Endothelial cell of umbilical vein (primary cell): ENCODE measurements at regions not wholly inside any gene's neighbourhood (a gene's known extent, or its start where the extent isn't known, plus 50 kb on each side); places are given as distances from the start of the nearest gene placed in this dataset.

Experiments used
- CTCF ChIP-seq, 2 donors: IDR thresholded peaks; 1 replicate in 1 of 2; 2 replicates in 1 of 2; pipeline ENCODE4 v1.5.1; 2011; ENCODE audit warnings: low read length in 2 of 2, mild to moderate bottlenecking in 2 of 2, moderate library complexity in 2 of 2, control low read depth in 1 of 2, inconsistent platforms in 1 of 2, low read depth in 1 of 2; ENCODE audit not compliant: insufficient read depth in 1 of 2; ENCODE audit errors: extremely low read depth in 1 of 2
- EZH2 ChIP-seq: IDR thresholded peaks from 2 replicates; pipeline ENCODE4 v1.6.1; 2012; ENCODE audit warnings: borderline replicate concordance, low read depth, mild to moderate bottlenecking, moderate library complexity, low read length, inconsistent platforms; ENCODE audit not compliant: severe bottlenecking
- JUN ChIP-seq: IDR thresholded peaks from 2 replicates; pipeline ENCODE4 v1.6.1; 2011; ENCODE audit warnings: borderline replicate concordance, low read depth; ENCODE audit not compliant: insufficient read length, insufficient read depth
- MAX ChIP-seq: IDR thresholded peaks from 2 replicates; pipeline ENCODE4 v1.6.1; 2011; ENCODE audit not compliant: insufficient read depth, insufficient read length
- POLR2A ChIP-seq: IDR thresholded peaks from 2 replicates; pipeline ENCODE4 v1.6.1; 2012; ENCODE audit warnings: low read depth, mild to moderate bottlenecking, control low read depth, low read length
- POLR2AphosphoS5 ChIP-seq: IDR thresholded peaks from 2 replicates; pipeline ENCODE4 v1.6.1; 2012; ENCODE audit warnings: low read depth, mild to moderate bottlenecking, control low read depth, low read length, moderate library complexity; ENCODE audit not compliant: insufficient read depth

- TF ChIP-seq POLR2AphosphoS5 (no peak), CTCF (IDR thresholded peaks at IDR 0.05; ENCODE audit: extremely low read depth in 1 of 2, insufficient read depth in 1 of 2, low read depth in 1 of 2, low read length in 2 of 2) (no peak), POLR2A (no peak), MAX (no peak), JUN (no peak), EZH2 (no peak)
Measured at GRCh38 chr3:73804204-73804603, 179.5 kb upstream of the PDZRN3 start.
